Colonic mucosa (tissue), 4 donors: ENCODE measurements at regions not wholly inside any gene's neighbourhood (a gene's known extent, or its start where the extent isn't known, plus 50 kb on each side); places are given as distances from the start of the nearest gene placed in this dataset.

Experiments
- DNase-seq: peaks from one replicate; pipeline ENCODE4 v3.0.0-alpha.2; 2020
- H3K27ac ChIP-seq: fragments of 200-600 bp; one replicate; pipeline ENCODE4 v1.8.0; 2021
- H3K27me3 ChIP-seq: fragments of 200-600 bp; one replicate; pipeline ENCODE4 v1.8.0; 2021
- H3K36me3 ChIP-seq: fragments of 200-600 bp; one replicate; pipeline ENCODE4 v1.8.0; 2021
- H3K4me1 ChIP-seq: fragments of 200-600 bp; one replicate; pipeline ENCODE4 v1.8.0; 2021; ENCODE audit warnings: mild to moderate bottlenecking
- H3K4me3 ChIP-seq: fragments of 200-600 bp; one replicate; pipeline ENCODE4 v1.8.0; 2021
- H3K9ac ChIP-seq, 2 donors: one replicate each; pipeline ENCODE4 v1.7.0; 2013; ENCODE audit warnings: control low read depth in 2 of 2, low read depth in 2 of 2, low read length in 2 of 2
- H3K9me3 ChIP-seq: fragments of 200-600 bp; one replicate; pipeline ENCODE4 v1.8.0; 2021
- intact Hi-C: fragments of 100-400 bp; cut with DNase I; formaldehyde crosslinking; loops from one replicate; pipeline ENCODE4 v1.14.1; 2022
- TF ChIP-seq, protein P1 (sequence below): fragments of 200-600 bp; IDR thresholded peaks from one replicate; pipeline ENCODE4 v1.8.0; 2022; ENCODE audit warnings: antibody characterized with exemption, mild to moderate bottlenecking
- donor health status: healthy.
- donor health status: DM: no; HTN: no; CAD: no.
- donor health status: DM: no; HTN: no; CAD: no.

- H3K9me3 ChIP-seq: no peaks in the 10 kb centered on the region
- TF ChIP-seq, protein P1, sequence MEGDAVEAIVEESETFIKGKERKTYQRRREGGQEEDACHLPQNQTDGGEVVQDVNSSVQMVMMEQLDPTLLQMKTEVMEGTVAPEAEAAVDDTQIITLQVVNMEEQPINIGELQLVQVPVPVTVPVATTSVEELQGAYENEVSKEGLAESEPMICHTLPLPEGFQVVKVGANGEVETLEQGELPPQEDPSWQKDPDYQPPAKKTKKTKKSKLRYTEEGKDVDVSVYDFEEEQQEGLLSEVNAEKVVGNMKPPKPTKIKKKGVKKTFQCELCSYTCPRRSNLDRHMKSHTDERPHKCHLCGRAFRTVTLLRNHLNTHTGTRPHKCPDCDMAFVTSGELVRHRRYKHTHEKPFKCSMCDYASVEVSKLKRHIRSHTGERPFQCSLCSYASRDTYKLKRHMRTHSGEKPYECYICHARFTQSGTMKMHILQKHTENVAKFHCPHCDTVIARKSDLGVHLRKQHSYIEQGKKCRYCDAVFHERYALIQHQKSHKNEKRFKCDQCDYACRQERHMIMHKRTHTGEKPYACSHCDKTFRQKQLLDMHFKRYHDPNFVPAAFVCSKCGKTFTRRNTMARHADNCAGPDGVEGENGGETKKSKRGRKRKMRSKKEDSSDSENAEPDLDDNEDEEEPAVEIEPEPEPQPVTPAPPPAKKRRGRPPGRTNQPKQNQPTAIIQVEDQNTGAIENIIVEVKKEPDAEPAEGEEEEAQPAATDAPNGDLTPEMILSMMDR: no peak
- no peaks in the 10 kb centered on the region for H3K4me1 ChIP-seq
- intact Hi-C loops: no loop called here
- no peaks in the 10 kb centered on the region for H3K27me3 ChIP-seq
- no peak overlapping the region for H3K27ac ChIP-seq
- no peak overlapping the region for H3K4me3 ChIP-seq
- H3K9ac ChIP-seq: no peak overlapping the region
- no peak for DNase-seq
- H3K36me3 ChIP-seq: no peaks in the 10 kb centered on the region
Observed at GRCh38 chr4:170526471-170526870, 436.7 kb upstream of the AADAT start.

GRCh38 chr4:170522427-170522970, 432.7 kb upstream of the AADAT start:
- H3K27ac ChIP-seq: no peak overlapping the region
- TF ChIP-seq, protein P1: no peak
- no peaks in the 10 kb centered on the region for H3K9me3 ChIP-seq
- no peak overlapping the region for H3K4me3 ChIP-seq
- no peaks in the 10 kb centered on the region for H3K27me3 ChIP-seq
- H3K36me3 ChIP-seq: no peaks in the 10 kb centered on the region
- intact Hi-C loops: no loop called here
- H3K4me1 ChIP-seq: no peaks in the 10 kb centered on the region
- H3K9ac ChIP-seq: no peak overlapping the region
- no peak for DNase-seq

GRCh38 chr4:170497689-170498088, 407.9 kb upstream of the AADAT start:
- H3K27me3 ChIP-seq: no peaks in the 10 kb centered on the region
- H3K4me1 ChIP-seq: no peaks in the 10 kb centered on the region
- no peak overlapping the region for H3K27ac ChIP-seq
- no peak overlapping the region for H3K9ac ChIP-seq
- no peak for DNase-seq
- no peak overlapping the region for H3K4me3 ChIP-seq
- intact Hi-C loops: no loop called here
- H3K36me3 ChIP-seq: no peaks in the 10 kb centered on the region
- TF ChIP-seq, protein P1: no peak
- no peaks in the 10 kb centered on the region for H3K9me3 ChIP-seq

GRCh38 chr4:170497112-170497511, 407.4 kb upstream of the AADAT start:
- TF ChIP-seq, protein P1: no peak
- Histone ChIP-seq H3K4me1 (no peaks in the 10 kb centered on the region), H3K27me3 (no peaks in the 10 kb centered on the region), H3K9ac (no peak overlapping the region), H3K4me3 (no peak overlapping the region), H3K27ac (no peak overlapping the region), H3K9me3 (no peaks in the 10 kb centered on the region), H3K36me3 (no peaks in the 10 kb centered on the region)
- intact Hi-C loops: no loop called here
- DNase-seq: no peak

DNA sequence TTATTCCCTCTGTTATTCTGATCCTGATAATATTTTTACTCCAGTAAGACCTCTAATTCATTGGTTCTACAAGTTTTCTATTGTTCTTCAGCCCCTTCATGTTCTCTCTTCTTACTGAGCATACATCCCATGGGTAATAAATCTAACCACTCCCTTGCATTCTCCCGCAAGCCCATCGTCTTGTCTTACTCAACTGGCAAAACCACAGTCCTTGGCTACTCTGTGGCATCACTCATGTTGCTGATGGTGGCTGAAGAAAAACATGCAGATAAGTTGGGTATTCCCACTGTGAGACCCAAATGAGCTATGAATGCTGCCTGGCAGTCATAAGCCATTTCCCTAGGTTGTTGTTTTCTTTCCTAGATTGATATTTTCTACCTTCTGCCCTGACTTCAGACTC, 402.2 kb upstream of the AADAT start:
- H3K27ac ChIP-seq: no peak overlapping the region
- H3K4me3 ChIP-seq: no peak overlapping the region
- H3K27me3 ChIP-seq: no peaks in the 10 kb centered on the region
- H3K9me3 ChIP-seq: no peaks in the 10 kb centered on the region
- DNase-seq: no peak
- no peak overlapping the region for H3K9ac ChIP-seq
- H3K36me3 ChIP-seq: no peaks in the 10 kb centered on the region
- intact Hi-C loops: no loop called here
- no peaks in the 10 kb centered on the region for H3K4me1 ChIP-seq
- TF ChIP-seq, protein P1: no peak

GRCh38 chr4:170476351-170476750, 386.6 kb upstream of the AADAT start:
- H3K4me1 ChIP-seq: no peaks in the 10 kb centered on the region
- no peak overlapping the region for H3K27ac ChIP-seq
- TF ChIP-seq, protein P1: no peak
- H3K36me3 ChIP-seq: no peaks in the 10 kb centered on the region
- H3K4me3 ChIP-seq: no peak overlapping the region
- no peak for DNase-seq
- intact Hi-C loops: no loop called here
- H3K27me3 ChIP-seq: no peaks in the 10 kb centered on the region
- no peaks in the 10 kb centered on the region for H3K9me3 ChIP-seq
- no peak overlapping the region for H3K9ac ChIP-seq
